HCT116 (cell line): ENCODE measurements at regions not wholly inside any gene's neighbourhood (a gene's known extent, or its start where the extent isn't known, plus 50 kb on each side); places are given as distances from the start of the nearest gene placed in this dataset.

ENCODE experiments used
- CEBPB ChIP-seq: IDR thresholded peaks from 2 replicates; pipeline ENCODE4 v1.6.1; 2012; ENCODE audit warnings: low read depth
- CTCF ChIP-seq, 3 experiments: fragments of 200-600 bp in 1 of 3; sonication (generic) in 1 of 3; IDR thresholded peaks in 2 of 3; conservative IDR thresholded peaks in 1 of 3; 2 replicates each; pipeline ENCODE4 v1.5.1; 2012 to 2017; ENCODE audit warnings: low read depth in 2 of 3, low read length in 2 of 3, antibody characterized with exemption in 1 of 3, borderline replicate concordance in 1 of 3, control low read depth in 1 of 3, mild to moderate bottlenecking in 1 of 3, mixed read lengths in 1 of 3, mixed run types in 1 of 3, moderate library complexity in 1 of 3; ENCODE audit not compliant: insufficient read depth in 1 of 3
- ELF1 ChIP-seq: IDR thresholded peaks from 2 replicates; pipeline ENCODE4 v1.6.1; 2012; ENCODE audit warnings: low read depth, borderline replicate concordance
- EZH2 ChIP-seq: fragments of 200-600 bp; sonication (generic); IDR thresholded peaks from 2 replicates; pipeline ENCODE4 v1.6.1; 2017; ENCODE audit warnings: antibody characterized with exemption, mixed run types
- FOSL1 ChIP-seq: IDR thresholded peaks from 2 replicates; pipeline ENCODE4 v1.6.1; 2012; ENCODE audit warnings: low read depth
- JUND ChIP-seq: IDR thresholded peaks from 2 replicates; pipeline ENCODE4 v1.6.1; 2012
- POLR2A ChIP-seq: IDR thresholded peaks from 2 replicates; pipeline ENCODE4 v1.7.0; 2011; ENCODE audit warnings: borderline replicate concordance; ENCODE audit not compliant: insufficient read depth, insufficient read length; ENCODE audit errors: extremely low read depth
- POLR2AphosphoS5 ChIP-seq: IDR thresholded peaks from 2 replicates; pipeline ENCODE4 v1.6.1; 2011; ENCODE audit warnings: mild to moderate bottlenecking, low read depth, low read length, moderate library complexity
- RAD21 ChIP-seq: IDR thresholded peaks from 2 replicates; pipeline ENCODE4 v1.6.1; 2012; ENCODE audit warnings: low read depth, mild to moderate bottlenecking
- SIN3A ChIP-seq: IDR thresholded peaks from 2 replicates; pipeline ENCODE4 v1.6.1; 2012; ENCODE audit warnings: low read depth
- SRF ChIP-seq: IDR thresholded peaks from 2 replicates; pipeline ENCODE4 v1.6.1; 2012; ENCODE audit warnings: low read depth
- YY1 ChIP-seq: IDR thresholded peaks from 2 replicates; pipeline ENCODE4 v1.6.1; 2011; ENCODE audit warnings: low read length, low read depth, moderate library complexity, mild to moderate bottlenecking; ENCODE audit not compliant: insufficient replicate concordance; ENCODE audit errors: extremely low read depth
- ZNF274 ChIP-seq: fragments of 200-500 bp; sonication (Bioruptor generic); IDR thresholded peaks from 2 replicates; pipeline ENCODE4 v1.6.1; 2014; ENCODE audit warnings: mild to moderate bottlenecking, low read depth, low read length, inconsistent platforms
- TF ChIP-seq, protein P1 (sequence below): IDR thresholded peaks from 2 replicates; pipeline ENCODE4 v1.6.1; 2012; ENCODE audit warnings: low read depth

- TF ChIP-seq CTCF (IDR thresholded peaks at IDR 0.05 in 2 of 3, conservative IDR thresholded peaks at IDR 0.05 in 1 of 3; ENCODE audit: borderline replicate concordance in 1 of 3, insufficient read depth in 1 of 3, low read depth in 2 of 3, low read length in 2 of 3) = no peak
- no peak for TF ChIP-seq ZNF274
- no peak for TF ChIP-seq JUND
- no peak for TF ChIP-seq POLR2A
- TF ChIP-seq YY1 = no peak
- no peak for TF ChIP-seq ELF1
- TF ChIP-seq POLR2AphosphoS5 = no peak
- TF ChIP-seq EZH2 = no peak
- no peak for TF ChIP-seq CEBPB
- no peak for TF ChIP-seq RAD21
- TF ChIP-seq FOSL1 = no peak
- TF ChIP-seq SIN3A = no peak
- no peak for TF ChIP-seq SRF
- TF ChIP-seq, protein P1, sequence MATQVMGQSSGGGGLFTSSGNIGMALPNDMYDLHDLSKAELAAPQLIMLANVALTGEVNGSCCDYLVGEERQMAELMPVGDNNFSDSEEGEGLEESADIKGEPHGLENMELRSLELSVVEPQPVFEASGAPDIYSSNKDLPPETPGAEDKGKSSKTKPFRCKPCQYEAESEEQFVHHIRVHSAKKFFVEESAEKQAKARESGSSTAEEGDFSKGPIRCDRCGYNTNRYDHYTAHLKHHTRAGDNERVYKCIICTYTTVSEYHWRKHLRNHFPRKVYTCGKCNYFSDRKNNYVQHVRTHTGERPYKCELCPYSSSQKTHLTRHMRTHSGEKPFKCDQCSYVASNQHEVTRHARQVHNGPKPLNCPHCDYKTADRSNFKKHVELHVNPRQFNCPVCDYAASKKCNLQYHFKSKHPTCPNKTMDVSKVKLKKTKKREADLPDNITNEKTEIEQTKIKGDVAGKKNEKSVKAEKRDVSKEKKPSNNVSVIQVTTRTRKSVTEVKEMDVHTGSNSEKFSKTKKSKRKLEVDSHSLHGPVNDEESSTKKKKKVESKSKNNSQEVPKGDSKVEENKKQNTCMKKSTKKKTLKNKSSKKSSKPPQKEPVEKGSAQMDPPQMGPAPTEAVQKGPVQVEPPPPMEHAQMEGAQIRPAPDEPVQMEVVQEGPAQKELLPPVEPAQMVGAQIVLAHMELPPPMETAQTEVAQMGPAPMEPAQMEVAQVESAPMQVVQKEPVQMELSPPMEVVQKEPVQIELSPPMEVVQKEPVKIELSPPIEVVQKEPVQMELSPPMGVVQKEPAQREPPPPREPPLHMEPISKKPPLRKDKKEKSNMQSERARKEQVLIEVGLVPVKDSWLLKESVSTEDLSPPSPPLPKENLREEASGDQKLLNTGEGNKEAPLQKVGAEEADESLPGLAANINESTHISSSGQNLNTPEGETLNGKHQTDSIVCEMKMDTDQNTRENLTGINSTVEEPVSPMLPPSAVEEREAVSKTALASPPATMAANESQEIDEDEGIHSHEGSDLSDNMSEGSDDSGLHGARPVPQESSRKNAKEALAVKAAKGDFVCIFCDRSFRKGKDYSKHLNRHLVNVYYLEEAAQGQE = no peak
These were observed 505.7 kb upstream of the ARRDC3 start for GRCh38 chr5:91888810-91889209.
